ENCODE measurements at regions not wholly inside any gene's neighbourhood (a gene's known extent, or its start where the extent isn't known, plus 50 kb on each side); places are given as distances from the start of the nearest gene placed in this dataset.

- DNase-seq = no peak
Observed at GRCh38 chr1:195806060-195806459, 802.2 kb downstream of the KCNT2 start.

GRCh38 chr1:195804547-195804946 lies 803.7 kb downstream of the KCNT2 start:
- DNase-seq = no peak

DNA sequence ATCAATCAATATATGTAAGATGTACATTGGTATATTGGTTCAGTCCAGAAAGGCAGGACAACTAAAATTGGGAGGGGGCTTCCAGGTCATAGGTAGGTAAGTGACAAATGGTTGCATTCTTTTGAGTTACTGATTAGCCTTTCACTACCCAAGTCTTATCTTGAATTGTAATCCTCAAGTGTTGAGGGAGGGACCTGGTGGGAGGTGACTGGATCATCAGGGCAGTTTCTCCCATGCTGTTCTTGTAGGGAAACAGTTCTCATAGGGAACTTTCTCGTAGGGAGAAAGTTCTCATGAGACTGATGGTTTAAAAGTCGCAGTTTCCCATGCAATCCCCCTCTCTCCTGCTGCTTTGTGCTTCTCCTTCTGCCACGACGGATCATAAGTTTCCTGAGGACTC lies 809.2 kb downstream of the KCNT2 start:
- no peak for DNase-seq

GRCh38 chr1:195794225-195794624 lies 814.0 kb downstream of the KCNT2 start:
- no peak for DNase-seq

GRCh38 chr1:195791796-195792195 lies 816.4 kb downstream of the KCNT2 start:
- no peak for DNase-seq

DNA sequence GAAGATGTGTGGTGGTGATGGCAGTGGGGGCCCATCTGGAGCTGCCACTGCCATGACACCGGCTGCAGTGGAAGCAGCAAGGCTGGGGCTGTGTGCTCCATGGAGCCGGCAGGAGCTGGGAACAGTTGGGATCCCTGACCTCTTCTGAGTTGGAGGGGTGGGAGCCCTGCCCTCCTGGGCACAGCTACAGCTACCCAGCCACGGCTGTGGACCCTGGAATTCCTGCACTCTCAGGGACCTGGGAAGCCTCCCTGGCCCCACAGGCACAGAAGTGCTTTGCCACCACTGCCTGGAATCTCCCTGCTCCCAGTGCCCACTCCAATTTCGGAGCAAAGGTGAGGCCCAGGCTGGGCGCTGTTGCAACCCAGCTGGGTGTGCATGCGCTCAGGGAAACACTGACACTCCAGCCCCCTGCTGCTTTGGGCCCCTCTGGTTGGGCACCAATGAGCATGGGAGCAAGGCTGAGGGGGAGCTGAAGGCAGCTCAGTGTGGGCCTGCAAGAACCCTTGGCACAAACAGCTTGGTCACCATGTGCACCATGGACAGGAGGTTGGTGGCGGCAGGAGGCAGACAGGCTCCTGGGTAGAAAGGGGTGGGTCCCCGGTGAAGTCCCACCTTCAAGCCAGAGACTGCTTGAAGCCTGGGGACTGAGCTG lies 817.6 kb downstream of the KCNT2 start:
- no peak for DNase-seq

DNA sequence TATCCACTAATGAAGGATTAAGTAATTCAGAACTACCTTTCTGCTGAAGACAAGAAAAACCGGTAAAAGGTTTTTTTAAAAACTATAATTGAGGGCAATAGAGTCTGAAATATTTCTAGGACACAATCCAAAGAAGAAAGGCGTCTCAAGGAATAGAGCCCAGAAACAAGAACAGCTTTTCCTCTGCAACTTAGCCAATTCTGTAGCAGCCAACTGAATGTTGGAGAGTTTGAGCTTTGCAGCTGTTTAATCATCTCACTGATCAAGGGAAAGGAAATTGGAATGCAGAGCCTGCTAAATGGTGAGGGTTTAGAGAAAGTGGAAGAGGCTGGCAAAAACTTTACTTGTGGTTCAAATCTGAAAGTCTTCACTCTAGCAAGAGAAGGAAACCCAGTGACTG lies 818.9 kb downstream of the KCNT2 start:
- no peak for DNase-seq

GRCh38 chr1:195788721-195789120 lies 819.5 kb downstream of the KCNT2 start:
- no peak for DNase-seq

GRCh38 chr1:195785830-195786229 lies 822.4 kb downstream of the KCNT2 start:
- no peak for DNase-seq

- DNase-seq = no peak
Observed at GRCh38 chr1:195773931-195774330, 834.3 kb downstream of the KCNT2 start.

- no peak for DNase-seq
Observed at GRCh38 chr1:195769461-195769860, 838.8 kb downstream of the KCNT2 start.

GRCh38 chr1:195768936-195769335 lies 839.3 kb downstream of the KCNT2 start:
- no peak for DNase-seq

GRCh38 chr1:195768377-195768776 lies 839.9 kb downstream of the KCNT2 start:
- DNase-seq = no peak

- DNase-seq = no peak
Observed at GRCh38 chr1:195766709-195767108, 841.5 kb downstream of the KCNT2 start.

DNA sequence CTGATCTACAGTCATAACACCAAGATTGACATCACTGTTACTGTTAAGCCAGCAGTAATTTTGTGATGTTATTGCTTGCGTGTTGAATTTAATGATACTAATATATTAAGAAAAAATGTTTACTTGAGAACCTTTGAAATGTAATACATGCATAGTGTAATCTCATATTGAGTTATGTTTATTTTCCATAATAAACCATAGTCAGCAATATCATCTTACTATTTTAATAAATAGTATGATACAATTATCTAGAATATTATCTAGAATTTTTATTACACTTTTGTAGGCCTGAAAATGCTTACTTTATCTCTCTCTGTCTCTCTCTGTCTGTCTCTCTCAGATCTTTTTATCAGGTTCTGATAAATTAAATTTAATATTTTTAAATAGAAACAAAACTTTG lies 843.1 kb downstream of the KCNT2 start:
- no peak for DNase-seq

DNA sequence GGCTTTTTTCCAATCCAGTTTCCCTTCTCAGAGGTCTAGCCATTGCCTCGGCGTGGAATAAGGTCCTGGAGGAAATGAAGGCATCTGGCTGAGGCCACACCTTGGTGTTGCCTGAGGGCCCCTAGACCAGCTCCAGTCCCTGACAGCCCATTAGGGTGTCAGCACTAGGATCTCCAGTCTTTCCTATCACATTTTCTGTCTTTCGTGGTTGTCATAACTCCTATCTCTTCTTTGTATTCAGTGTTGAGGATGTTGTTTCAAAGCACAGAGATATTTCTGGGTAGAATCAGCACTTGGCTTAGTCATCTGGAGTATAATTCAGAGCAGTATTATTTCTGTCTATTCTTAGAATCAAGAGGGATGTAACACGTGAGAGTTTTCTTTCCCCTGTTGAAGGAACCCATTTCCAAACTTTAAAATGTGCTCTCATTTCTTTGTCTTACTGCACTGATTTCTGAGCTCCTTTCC lies 844.3 kb downstream of the KCNT2 start:
- DNase-seq = no peak

- DNase-seq = peak; percentile 1
Observed at GRCh38 chr1:195763146-195763906, 844.9 kb downstream of the KCNT2 start.

DNA sequence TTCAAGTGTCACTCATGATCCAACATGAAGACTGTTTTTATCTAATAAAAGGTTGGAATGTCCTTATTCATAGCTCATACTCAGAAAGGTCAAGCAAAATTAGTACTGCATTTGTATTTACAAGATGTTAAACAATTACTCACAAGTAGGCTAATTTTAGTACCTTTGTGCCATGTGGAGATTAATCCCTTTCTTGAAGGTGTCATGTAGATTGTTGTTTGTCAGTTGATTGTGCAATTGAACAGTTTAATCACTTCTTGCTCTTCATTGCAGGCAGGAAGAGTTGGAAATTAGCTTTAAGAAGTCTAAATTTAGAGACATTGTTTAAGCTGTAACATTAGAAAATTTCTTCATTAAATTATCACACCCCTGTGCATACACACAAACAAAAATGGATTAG lies 847.1 kb downstream of the KCNT2 start:
- DNase-seq = no peak

GRCh38 chr1:195756109-195756508 lies 852.1 kb downstream of the KCNT2 start:
- no peak for DNase-seq

- no peak for DNase-seq
Observed at GRCh38 chr1:195754874-195755273, 853.4 kb downstream of the KCNT2 start.

DNA sequence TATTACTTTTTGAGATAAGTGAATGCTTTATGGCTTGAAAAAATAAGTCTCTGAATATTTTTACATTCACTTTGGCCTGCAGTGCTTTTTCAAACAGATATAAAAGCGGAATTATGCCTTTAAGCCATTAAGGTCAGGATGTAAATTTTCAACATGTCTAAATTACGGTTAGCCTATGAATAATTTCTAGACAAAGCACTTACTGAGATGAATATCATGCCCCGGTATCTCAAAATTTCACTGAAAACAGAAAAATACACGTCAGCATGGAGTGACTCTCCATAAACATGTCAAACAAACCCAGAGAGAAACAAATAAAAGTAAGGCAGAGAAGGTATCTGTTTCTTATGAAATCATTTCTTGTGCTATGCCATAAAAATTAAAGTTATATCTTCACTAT lies 853.9 kb downstream of the KCNT2 start:
- no peak for DNase-seq

GRCh38 chr1:195748969-195749368 lies 859.3 kb downstream of the KCNT2 start:
- DNase-seq = no peak

GRCh38 chr1:195745189-195746010 lies 862.8 kb downstream of the KCNT2 start:
- DNase-seq = no peak

GRCh38 chr1:195744256-195744655 lies 864.0 kb downstream of the KCNT2 start:
- no peak for DNase-seq
